Peyer's patch (tissue), 4 donors: ENCODE measurements at regions not wholly inside any gene's neighbourhood (a gene's known extent, or its start where the extent isn't known, plus 50 kb on each side); places are given as distances from the start of the nearest gene placed in this dataset.

Experiments used
- DNase-seq, 3 donors: peaks; one replicate each; pipeline ENCODE4 v3.0.0-alpha.2; 2017 to 2019
- H3K27ac ChIP-seq, 4 donors: fragments of 200-600 bp; sonication (generic); one replicate each; pipeline ENCODE4 v1.5.1; 2016 to 2019
- H3K27me3 ChIP-seq, 2 donors: fragments of 200-600 bp; sonication (generic); one replicate each; pipeline ENCODE4 v1.5.1; 2019
- H3K36me3 ChIP-seq, 3 donors: fragments of 200-600 bp; sonication (generic); one replicate each; pipeline ENCODE4 v1.5.1; 2016 to 2019
- H3K4me1 ChIP-seq, 4 donors: fragments of 200-600 bp; sonication (generic); one replicate each; pipeline ENCODE4 v1.5.1; 2016 to 2019
- H3K4me3 ChIP-seq, 4 donors: fragments of 200-600 bp; sonication (generic); 1 replicate in 3 of 4; 2 replicates in 1 of 4; pipeline ENCODE4 v1.5.1; 2016 to 2019; ENCODE audit warnings: mild to moderate bottlenecking in 1 of 4
- H3K9me3 ChIP-seq, 4 donors: fragments of 200-600 bp; sonication (generic); one replicate each; pipeline ENCODE4 v1.5.1; 2016 to 2019; ENCODE audit warnings: mild to moderate bottlenecking in 1 of 4
- POLR2A ChIP-seq, 2 donors: fragments of 450-650 bp; IDR thresholded peaks; one replicate each; pipeline ENCODE4 v1.5.1; 2017; ENCODE audit warnings: antibody characterized with exemption in 2 of 2, mild to moderate bottlenecking in 2 of 2, moderate library complexity in 2 of 2
- TF ChIP-seq, protein P1 (sequence below), 6 experiments: fragments of 450-650 bp in 4 of 6; fragments of 200-600 bp in 2 of 6; sonication (generic) in 1 of 6; IDR thresholded peaks; one replicate each; pipeline ENCODE4 v1.5.1; 2017 to 2019; ENCODE audit warnings: antibody characterized with exemption in 6 of 6, mild to moderate bottlenecking in 3 of 6, moderate library complexity in 1 of 6

DNA sequence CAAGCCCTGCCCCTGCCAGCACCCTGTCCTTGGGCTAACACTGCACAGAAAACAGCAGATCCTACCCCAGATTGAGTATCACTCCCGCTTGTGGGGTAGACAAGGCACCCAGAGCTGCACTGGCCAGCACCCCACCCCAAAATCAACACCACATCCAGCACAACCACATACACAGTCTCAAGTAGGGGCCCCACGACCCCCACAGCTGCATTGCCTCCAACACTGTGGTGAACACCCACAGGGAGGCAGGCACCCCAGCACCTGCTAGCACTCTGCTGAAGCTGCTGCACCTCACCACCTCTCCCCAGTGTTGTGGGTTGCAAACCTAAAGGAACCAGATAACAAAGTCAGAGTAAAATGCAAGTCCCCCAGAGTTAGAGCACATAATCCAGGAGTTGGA is 589.9 kb downstream of the PCDH19 start:
- H3K4me1 ChIP-seq, result no peaks in the 10 kb centered on the region
- H3K27ac ChIP-seq, result no peak overlapping the region
- H3K9me3 ChIP-seq, result no peaks in the 10 kb centered on the region
- no peak overlapping the region for H3K4me3 ChIP-seq
- DNase-seq, result peak in 1 of 3 donors; percentile 28
- H3K36me3 ChIP-seq, result no peaks in the 10 kb centered on the region
- no peaks in the 10 kb centered on the region for H3K27me3 ChIP-seq
- TF ChIP-seq POLR2A (IDR thresholded peaks at IDR 0.05), result no peak

DNA sequence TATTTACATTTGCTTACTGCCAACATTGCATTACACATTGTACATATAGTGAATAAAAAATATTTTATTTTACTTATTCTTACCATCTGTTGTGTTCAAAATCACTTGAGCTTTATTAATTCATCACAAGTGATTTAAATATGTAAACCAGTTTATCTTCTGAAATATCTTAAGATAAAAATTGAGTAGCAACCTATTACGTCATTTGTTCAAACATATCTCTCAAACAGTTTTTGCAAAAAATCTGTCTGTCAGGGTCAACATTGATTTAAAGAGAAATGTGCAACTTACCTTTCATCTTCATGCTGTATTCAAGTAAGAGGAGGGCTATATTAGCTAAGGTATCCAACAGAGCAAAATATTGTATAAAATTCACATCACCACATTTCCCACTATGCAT is 610.1 kb downstream of the PCDH19 start:
- no peak for DNase-seq
- no peak overlapping the region for H3K4me3 ChIP-seq
- no peak overlapping the region for H3K27ac ChIP-seq
- H3K4me1 ChIP-seq, result no peaks in the 10 kb centered on the region
- no peaks in the 10 kb centered on the region for H3K9me3 ChIP-seq
- no peaks in the 10 kb centered on the region for H3K27me3 ChIP-seq
- no peak for TF ChIP-seq POLR2A (IDR thresholded peaks at IDR 0.05)
- TF ChIP-seq, protein P1, sequence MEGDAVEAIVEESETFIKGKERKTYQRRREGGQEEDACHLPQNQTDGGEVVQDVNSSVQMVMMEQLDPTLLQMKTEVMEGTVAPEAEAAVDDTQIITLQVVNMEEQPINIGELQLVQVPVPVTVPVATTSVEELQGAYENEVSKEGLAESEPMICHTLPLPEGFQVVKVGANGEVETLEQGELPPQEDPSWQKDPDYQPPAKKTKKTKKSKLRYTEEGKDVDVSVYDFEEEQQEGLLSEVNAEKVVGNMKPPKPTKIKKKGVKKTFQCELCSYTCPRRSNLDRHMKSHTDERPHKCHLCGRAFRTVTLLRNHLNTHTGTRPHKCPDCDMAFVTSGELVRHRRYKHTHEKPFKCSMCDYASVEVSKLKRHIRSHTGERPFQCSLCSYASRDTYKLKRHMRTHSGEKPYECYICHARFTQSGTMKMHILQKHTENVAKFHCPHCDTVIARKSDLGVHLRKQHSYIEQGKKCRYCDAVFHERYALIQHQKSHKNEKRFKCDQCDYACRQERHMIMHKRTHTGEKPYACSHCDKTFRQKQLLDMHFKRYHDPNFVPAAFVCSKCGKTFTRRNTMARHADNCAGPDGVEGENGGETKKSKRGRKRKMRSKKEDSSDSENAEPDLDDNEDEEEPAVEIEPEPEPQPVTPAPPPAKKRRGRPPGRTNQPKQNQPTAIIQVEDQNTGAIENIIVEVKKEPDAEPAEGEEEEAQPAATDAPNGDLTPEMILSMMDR (IDR thresholded peaks at IDR 0.05), result no peak
- H3K36me3 ChIP-seq, result no peaks in the 10 kb centered on the region

DNA sequence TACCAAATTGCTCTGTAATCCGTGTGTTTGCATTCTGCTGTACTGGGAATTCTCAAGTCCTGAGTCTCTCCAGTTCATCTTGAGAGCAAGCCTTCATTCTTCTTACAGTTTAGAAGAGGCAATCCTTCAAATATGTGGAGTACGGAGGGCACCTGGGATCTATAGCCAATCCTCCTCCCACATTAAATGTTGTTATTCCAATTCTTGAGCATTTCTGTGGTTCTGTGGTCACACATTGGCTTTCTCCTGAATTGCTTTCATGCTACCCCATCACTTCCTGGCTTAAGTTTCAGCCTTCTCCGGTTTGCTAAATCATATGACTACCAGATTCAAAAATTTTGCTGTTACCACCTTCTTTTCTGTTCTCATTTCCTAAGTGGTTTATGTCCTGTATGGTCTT is 611.1 kb downstream of the PCDH19 start:
- Histone ChIP-seq H3K36me3 (no peaks in the 10 kb centered on the region), H3K4me3 (no peak overlapping the region), H3K9me3 (no peaks in the 10 kb centered on the region), H3K27ac (no peak overlapping the region), H3K4me1 (no peaks in the 10 kb centered on the region), H3K27me3 (no peaks in the 10 kb centered on the region)
- no peak for TF ChIP-seq POLR2A (IDR thresholded peaks at IDR 0.05)
- TF ChIP-seq, protein P1 (IDR thresholded peaks at IDR 0.05), result no peak
- DNase-seq, result no peak

DNA sequence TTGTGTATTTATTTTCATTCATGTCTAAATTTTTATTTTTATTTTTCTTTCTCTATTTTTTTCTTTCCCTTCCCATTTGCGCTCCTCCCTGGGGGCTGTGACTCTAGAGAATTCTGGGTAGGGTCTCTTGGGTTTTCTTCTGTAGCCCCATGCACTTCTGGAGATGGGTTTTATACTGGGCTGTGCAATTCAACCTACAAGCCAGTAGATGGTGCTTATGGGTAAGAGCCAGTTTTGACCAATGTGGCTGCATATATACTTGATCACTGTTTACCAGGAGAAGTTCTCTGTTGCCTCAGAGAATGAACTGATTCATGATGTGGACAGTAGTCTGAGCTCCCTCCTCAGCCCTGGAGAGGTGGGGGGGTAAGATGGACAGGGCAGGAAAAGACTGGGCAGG is 614.6 kb downstream of the PCDH19 start:
- Histone ChIP-seq H3K27me3 (no peaks in the 10 kb centered on the region), H3K9me3 (no peaks in the 10 kb centered on the region), H3K4me3 (no peak overlapping the region), H3K27ac (no peak overlapping the region), H3K36me3 (no peaks in the 10 kb centered on the region), H3K4me1 (no peaks in the 10 kb centered on the region)
- no peak for TF ChIP-seq POLR2A (IDR thresholded peaks at IDR 0.05)
- TF ChIP-seq, protein P1 (IDR thresholded peaks at IDR 0.05), result no peak
- DNase-seq, result no peak

DNA sequence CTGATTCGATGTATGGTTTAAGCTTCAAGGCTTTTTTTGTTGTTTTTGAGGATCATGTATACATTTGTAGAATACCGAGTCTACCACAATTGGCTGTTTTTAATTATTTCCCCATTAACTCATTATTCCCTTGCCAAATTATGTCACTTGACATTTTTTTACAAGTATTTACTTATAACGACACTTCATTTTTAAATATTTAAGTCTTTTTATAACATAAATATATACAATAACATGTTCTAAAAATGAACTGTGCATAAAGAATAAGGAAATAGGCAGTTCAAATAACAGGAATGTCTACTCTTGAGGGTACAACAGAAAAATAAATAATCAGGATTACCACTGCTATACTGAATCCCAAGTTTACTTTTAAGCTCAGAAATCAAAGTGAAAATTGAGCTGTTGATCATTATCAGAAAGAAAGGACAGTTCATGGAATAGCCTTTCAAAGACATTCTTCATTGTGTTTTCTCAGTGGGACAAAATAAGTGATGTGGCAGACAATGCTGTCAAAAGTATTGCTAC is 627.5 kb downstream of the PCDH19 start:
- Histone ChIP-seq H3K36me3 (no peaks in the 10 kb centered on the region), H3K27me3 (no peaks in the 10 kb centered on the region), H3K9me3 (no peaks in the 10 kb centered on the region), H3K4me1 (no peaks in the 10 kb centered on the region), H3K4me3 (no peak overlapping the region), H3K27ac (no peak overlapping the region)
- DNase-seq, result no peak
- TF ChIP-seq, protein P1 (IDR thresholded peaks at IDR 0.05), result no peak
- TF ChIP-seq POLR2A (IDR thresholded peaks at IDR 0.05), result no peak

DNA sequence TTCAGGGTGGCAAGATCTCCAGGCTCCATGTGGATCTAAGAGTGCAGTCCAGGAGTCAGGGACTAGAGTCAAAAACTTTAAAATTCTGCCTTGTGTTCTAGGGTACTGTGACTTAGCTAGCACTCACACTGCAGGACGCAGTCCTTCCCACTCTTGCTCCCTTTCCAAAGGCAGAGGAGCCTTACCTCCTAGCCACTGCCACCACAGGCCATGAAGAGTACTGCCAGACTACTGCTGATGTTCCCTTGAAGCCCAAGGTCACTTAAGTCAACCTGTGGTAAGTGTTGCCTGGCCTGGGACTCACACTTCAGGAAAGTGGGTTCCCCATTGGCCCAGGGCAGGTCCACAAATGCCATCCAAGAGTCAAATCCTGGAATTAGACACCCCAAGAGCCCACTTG is 632.2 kb downstream of the PCDH19 start:
- TF ChIP-seq POLR2A (IDR thresholded peaks at IDR 0.05), result no peak
- TF ChIP-seq, protein P1 (IDR thresholded peaks at IDR 0.05), result no peak
- Histone ChIP-seq H3K27ac (no peak overlapping the region), H3K4me3 (no peak overlapping the region), H3K9me3 (no peaks in the 10 kb centered on the region), H3K27me3 (no peaks in the 10 kb centered on the region), H3K36me3 (no peaks in the 10 kb centered on the region), H3K4me1 (no peaks in the 10 kb centered on the region)
- no peak for DNase-seq
